T47D (cell line): ENCODE measurements at regions not wholly inside any gene's neighbourhood (a gene's known extent, or its start where the extent isn't known, plus 50 kb on each side); places are given as distances from the start of the nearest gene placed in this dataset.

Source experiments
- DNase-seq, 2 experiments: peaks; one replicate each; pipeline versions ENCODE4 v3.0.0 to v3.0.0-alpha.2; 2011 to 2012; ENCODE audit warnings: low read depth in 1 of 2, low spot score in 1 of 2
- JUND ChIP-seq: IDR thresholded peaks from 2 replicates; pipeline ENCODE4 v1.6.1; 2012; ENCODE audit warnings: low read depth
- in situ Hi-C: cut with HindIII; loops from 2 replicates; pipeline ENCODE4 v1.10.0; 2016; ENCODE audit warnings: low sequenced_read_pairs, low pct_unique_long_range_greater_than_20kb

DNA sequence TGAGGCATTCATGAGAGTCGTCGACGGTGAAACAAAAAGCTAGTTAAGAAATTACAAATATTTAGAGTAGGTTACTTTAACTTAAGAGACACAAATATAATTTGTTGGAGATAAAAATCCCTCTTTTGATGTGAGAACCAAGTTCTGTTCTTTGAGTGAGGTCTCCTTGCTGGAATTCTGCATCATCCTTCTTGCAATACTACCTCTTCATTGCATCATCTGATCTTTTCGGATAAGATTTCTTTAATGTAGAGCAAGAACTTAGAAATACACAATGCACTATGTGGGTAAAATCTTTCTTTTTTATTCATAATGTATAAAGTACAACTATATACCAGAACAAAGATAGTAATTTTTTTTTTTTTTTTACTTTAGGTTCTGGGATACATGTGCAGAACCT is 118.4 kb downstream of the ARL4C start:
- TF ChIP-seq JUND: no peak
- in situ Hi-C loops: no loop called here
- no peak for DNase-seq

DNA sequence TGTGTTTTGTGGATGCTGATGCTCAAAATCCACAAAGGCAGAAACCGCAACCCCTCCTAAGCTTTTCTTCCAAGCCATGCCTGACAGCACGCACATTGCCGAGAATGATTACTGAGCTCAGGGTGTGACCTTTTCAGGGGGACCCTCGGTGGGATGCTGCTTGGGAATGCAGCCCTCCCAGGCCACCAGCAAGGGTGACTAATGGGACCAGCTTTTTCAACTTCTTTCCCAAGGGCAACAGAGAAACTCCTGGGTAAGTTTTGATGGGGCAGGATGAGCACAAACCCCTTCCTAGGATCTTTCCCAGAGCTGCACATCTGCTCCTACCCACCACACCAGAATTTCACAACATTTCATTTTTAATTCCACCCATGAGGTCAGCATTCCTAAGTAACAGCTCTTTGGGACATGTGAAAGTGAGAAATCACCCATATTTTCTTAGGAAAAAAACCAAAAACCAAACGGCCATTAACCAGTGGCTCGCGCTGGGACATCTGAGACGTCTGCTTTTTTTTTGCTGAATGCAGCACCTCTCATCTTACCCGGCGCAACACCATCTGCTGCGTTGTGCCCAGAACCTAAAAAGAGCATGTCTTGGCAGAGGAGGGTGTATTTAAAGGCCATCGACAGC is 119.0 kb downstream of the ARL4C start:
- no peak for DNase-seq
- TF ChIP-seq JUND: no peak
- in situ Hi-C loops: no loop called here

DNA sequence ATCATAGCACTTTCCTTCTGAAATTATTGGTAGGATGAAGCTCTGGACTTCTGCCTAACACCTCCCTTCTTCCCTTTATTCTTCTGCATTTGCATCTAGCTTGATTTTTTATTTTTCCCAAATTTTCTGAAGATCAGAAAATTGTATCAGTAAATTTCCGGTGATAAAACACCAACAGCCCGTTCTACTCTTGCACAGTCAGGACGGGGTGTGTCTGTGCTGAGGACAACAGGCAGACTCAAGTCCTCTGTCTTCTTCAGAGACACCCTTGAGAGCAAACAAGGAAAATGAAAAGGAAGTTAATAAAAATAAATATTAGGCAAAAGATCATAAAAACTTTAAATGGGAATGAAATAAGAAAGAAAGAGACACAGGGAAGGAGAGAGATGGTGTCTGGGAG is 120.7 kb downstream of the ARL4C start:
- TF ChIP-seq JUND: no peak
- in situ Hi-C loops: no loop called here
- no peak for DNase-seq

DNA sequence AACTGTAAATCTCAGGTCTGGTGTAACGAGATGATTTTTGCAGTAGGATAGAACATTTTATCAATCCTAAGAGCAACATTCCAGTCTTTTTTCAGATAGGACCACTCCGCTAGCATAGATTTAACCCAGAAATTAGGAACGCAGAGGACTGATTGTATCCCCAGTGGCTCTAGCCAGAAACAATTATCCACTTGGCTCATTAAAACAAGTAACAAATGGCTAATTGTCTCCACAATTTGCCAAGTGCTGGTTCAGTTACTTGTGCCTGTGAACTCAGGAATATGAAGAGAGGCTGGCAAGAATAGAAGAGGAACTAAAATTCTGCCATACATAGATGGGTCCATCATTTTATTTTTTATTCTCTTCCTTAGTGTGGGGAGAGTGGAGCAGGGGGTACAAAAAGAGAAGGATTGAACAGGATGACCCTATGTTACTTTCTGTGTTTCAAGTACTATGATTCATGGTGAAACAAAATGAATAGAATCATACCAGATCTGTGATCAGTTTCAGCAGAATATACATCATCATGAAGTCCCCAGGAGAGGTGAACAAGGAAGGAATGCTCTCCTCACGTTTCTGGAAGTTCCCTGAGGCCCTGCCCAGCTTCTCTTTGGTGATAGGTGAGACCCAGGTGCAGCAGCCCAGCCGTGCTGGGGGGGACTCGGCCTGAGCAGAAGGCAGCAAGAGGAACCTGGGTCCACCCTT is 121.6 kb downstream of the ARL4C start:
- no peak for TF ChIP-seq JUND
- in situ Hi-C loops: no loop called here
- DNase-seq: no peak

DNA sequence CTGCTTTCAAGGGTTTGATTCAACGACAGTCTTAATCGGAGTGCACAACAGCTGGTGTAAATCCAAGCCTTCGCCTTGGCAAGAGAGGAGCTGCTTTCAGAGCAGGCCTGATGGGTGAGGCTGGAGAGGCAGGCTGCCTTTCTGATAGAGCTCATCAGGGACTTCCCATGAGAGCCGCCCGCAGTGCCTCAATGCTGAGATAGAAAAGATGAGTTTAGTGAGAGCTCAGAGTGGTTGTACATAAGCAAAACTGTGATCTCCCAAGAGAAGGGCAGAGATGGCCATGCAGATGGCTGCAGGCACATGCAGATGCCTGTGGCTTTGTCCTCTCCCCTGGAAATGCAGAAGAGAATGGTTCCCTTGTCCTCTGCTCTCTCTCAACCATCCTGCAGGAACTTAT is 122.1 kb downstream of the ARL4C start:
- in situ Hi-C loops: no loop called here
- no peak for DNase-seq
- no peak for TF ChIP-seq JUND

DNA sequence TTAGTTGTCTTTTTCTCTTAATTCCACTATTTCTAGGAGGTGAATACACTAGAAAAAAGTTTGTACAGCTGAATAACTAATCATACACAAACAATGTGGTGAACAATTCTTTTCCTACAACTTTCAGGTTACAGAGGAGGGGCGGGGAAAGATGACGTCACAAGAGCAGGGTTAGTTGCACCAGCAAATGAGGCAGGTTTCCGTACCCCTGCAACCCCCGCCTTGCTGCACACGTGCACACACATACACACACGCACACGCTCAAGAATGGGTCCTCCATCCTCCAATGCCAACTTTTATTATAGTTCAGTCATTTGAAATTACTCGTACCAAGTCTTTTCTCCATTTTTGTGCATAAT is 122.8 kb downstream of the ARL4C start:
- DNase-seq: no peak
- in situ Hi-C loops: no loop called here
- TF ChIP-seq JUND: no peak

DNA sequence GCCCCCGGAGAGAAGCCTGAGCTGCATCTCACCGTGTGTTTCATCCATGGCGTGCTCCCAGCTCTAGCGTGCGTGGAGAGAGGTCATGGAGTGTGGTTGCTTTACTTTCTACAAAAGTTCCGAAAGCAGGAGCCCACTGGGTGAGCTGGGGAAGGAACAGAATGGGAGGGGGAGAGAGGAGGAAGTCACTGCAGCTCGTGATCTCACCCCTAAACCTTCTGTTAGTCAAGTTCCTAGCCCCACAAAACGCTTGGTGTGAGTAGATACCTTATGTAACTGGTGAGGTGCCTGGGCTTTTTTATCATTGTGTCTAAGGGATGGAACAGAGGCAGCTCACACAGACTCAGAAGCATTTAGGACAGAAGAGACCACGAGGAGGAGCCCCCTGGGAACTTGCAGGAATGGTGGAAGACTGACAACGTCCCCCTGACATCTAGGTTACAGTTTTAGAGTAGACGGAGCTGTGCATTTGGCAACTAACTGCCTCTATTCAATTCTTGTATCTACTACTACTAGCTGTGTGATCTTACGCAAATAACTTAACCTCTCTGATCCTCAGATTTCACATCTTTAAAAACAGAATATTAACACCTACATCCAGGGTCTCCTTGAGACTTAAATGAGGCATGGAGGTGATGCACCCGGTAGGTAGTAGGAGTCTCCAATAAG is 123.3 kb downstream of the ARL4C start:
- no peak for TF ChIP-seq JUND

DNA sequence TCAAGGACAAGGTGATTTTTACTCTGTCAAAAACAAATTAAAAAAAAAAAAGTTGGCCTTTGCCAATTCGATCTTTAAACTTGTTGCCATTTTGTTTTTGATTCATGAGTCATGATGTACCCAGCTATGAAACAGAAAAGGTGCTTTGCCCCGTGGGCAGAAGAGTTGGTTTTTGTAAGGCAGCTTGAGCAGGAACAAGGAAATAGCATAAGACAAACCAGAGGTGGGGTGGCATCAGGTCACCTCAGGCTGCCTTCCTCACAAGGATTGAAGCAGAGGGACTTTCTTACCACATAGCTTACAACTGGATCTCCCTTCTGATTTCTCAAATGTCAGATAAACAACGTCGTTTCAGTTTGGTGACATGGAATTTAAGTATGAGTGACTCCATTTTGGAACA is 123.8 kb downstream of the ARL4C start:
- DNase-seq: peak in 1 of 2 experiments; percentile 25
- no peak for TF ChIP-seq JUND
- in situ Hi-C loops: no loop called here

More for the DNA sequence above, 123.3 kb downstream of the ARL4C start:
- no peak for DNase-seq
- in situ Hi-C loops: no loop called here

DNA sequence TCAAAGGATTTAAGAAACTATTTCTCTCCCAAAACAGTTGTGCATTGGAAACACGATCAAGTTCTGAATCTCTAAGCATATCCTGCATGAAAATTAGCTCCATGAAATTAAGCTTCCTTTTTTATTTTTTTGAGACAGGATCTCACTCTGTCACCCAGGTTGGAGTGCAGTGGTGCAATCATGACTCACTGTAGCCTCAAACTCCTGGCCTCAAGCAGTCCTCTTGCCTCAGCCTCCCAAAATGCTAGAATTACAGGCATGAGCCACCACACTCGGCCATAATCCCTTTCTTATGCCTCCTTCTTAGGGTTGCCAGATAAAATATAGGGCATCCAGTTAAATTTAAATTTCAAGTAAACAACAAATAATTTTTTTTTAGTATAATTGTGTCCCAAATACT is 124.4 kb downstream of the ARL4C start:
- DNase-seq: no peak
- no peak for TF ChIP-seq JUND
- in situ Hi-C loops: no loop called here

DNA sequence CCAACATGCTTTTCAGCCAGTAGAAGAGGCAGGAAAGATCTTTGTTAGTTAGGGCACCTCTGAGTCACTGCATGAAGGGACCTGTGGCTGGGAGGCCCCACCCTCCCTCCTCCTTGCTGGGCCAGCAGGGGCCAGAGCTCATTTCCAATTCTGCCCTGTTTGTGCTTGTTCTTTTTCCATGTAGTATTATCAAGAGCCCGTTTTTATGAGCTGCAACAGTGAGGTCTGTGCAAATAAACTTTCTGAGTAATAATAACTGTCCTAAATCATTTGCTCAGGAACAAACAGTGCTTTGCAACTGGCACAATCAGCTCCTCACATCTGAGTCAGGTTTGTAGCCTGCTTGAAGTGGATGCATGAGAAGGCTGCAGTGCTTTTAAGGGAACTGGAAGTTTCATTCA is 128.0 kb downstream of the ARL4C start:
- TF ChIP-seq JUND: no peak
- peak in 1 of 2 experiments; percentile 24 for DNase-seq
- in situ Hi-C loops: no loop called here

DNA sequence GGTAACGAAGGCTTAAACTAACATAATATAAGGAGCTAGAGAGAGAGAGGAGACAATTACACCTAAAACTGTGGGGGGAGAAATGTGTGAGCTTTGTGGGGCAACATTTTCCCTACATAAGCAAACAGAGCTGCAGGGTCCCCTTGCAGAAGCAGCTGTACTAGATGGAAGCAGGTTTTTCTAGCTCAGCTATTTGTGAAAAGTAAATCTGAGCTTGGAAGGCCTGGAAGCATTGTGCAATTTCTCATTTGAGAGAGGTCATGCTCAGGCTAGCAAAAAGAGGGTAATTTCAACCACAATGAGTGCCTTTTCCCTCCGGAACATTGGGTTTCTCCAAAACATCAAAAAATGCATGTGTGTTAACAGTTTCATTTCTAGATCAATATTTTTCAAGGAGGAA is 130.0 kb downstream of the ARL4C start:
- no peak for TF ChIP-seq JUND
- in situ Hi-C loops: no loop called here
- DNase-seq: peak in 1 of 2 experiments; percentile 78

DNA sequence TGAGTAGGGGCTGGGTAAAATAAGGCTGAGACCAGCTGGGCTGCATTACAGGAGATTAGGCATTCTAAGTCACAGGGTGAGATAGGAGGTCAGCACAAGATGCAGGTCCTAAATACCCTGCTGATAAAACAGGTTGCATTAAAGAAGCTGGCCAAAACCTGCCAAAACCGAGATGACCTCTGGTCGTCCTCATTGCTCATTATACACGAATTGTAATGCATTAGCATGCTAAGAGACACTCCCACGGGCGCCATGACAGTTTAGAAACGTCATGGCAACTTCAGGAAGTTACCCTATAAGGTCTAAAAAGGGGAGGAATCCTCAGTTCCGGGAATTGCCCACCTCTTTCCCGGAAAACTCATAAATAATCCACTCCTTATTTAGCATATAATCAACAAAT is 132.2 kb downstream of the ARL4C start:
- in situ Hi-C loops: no loop called here
- TF ChIP-seq JUND: no peak
- no peak for DNase-seq

DNA sequence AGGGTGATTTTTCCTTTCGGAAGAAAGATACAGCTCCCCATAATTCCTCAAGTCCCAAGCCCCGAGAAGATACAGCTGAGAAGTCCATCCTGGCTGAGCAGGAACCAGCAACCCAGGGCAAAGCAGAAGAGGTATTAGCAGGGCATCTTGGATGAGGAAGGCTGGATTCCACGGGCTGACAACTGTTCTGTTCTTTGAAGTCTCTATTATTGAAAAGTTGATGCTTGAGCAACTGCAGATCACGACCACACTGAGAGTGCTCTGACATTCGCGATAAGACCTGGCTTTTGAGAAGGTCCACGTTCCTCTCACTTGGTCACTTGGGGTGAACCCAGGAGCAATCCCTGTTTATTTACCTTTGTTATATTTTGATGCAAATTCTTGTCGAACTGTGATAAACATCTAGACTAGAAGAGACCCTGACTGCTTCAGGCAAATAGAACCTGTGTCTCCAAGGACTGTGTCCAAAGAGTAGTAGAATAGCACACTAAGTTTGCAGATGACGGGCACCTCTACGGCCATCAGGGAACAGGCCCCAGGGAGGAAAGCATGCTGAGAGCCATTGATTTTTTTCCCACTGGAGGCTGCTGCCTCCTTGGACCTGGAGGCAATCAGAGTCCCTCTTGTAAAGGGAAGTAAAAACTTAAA is 133.1 kb downstream of the ARL4C start:
- no peak for DNase-seq
- in situ Hi-C loops: no loop called here
- TF ChIP-seq JUND: no peak
